HG02763 (cell line): ENCODE measurements at regions not wholly inside any gene's neighbourhood (a gene's known extent, or its start where the extent isn't known, plus 50 kb on each side); places are given as distances from the start of the nearest gene placed in this dataset.

Source experiments
- ATAC-seq: cut with Tn5 transposase; IDR thresholded peaks from one replicate; pipeline ENCODE4 v1.9.1; 2021; ENCODE audit warnings: mild to moderate bottlenecking, moderate library complexity; ENCODE audit not compliant: unreplicated experiment

- ATAC-seq, result no peak
Observed at GRCh38 chr12:74429535-74429934, 108.1 kb upstream of the ATXN7L3B start.

- ATAC-seq, result no peak
Observed at GRCh38 chr12:74431801-74432200, 105.8 kb upstream of the ATXN7L3B start.

GRCh38 chr12:74440469-74440868, 97.2 kb upstream of the ATXN7L3B start:
- no peak for ATAC-seq

GRCh38 chr12:74441872-74442271, 95.8 kb upstream of the ATXN7L3B start:
- ATAC-seq, result no peak

- ATAC-seq, result no peak
Observed at GRCh38 chr12:74446466-74446865, 91.2 kb upstream of the ATXN7L3B start.

GRCh38 chr12:74449872-74450271, 87.8 kb upstream of the ATXN7L3B start:
- ATAC-seq, result no peak

GRCh38 chr12:74454109-74454508, 83.5 kb upstream of the ATXN7L3B start:
- no peak for ATAC-seq

- no peak for ATAC-seq
Observed at GRCh38 chr12:74455429-74455828, 82.2 kb upstream of the ATXN7L3B start.

GRCh38 chr12:74456431-74456830, 81.2 kb upstream of the ATXN7L3B start:
- ATAC-seq, result no peak

GRCh38 chr12:74468401-74468800, 69.2 kb upstream of the ATXN7L3B start:
- no peak for ATAC-seq

GRCh38 chr12:74476234-74476633, 61.4 kb upstream of the ATXN7L3B start:
- no peak for ATAC-seq

- ATAC-seq, result no peak
Observed at GRCh38 chr12:74481078-74481477, 56.6 kb upstream of the ATXN7L3B start.

GRCh38 chr12:74482115-74482514, 55.5 kb upstream of the ATXN7L3B start:
- ATAC-seq, result no peak

- ATAC-seq, result no peak
Observed at GRCh38 chr12:74483057-74483456, 54.6 kb upstream of the ATXN7L3B start.
